GM19324 (cell line): ENCODE measurements at regions not wholly inside any gene's neighbourhood (a gene's known extent, or its start where the extent isn't known, plus 50 kb on each side); places are given as distances from the start of the nearest gene placed in this dataset.

Experiments
- ATAC-seq: cut with Tn5 transposase; IDR thresholded peaks from one replicate; pipeline ENCODE4 v1.9.1; 2021; ENCODE audit warnings: mild to moderate bottlenecking, moderate library complexity; ENCODE audit not compliant: unreplicated experiment, low FRiP score

GRCh38 chr11:19352072-19352770, 111.5 kb upstream of the E2F8 start:
- ATAC-seq: no peak

- no peak for ATAC-seq
These were observed 110.7 kb upstream of the E2F8 start for GRCh38 chr11:19351426-19351825.

GRCh38 chr11:19350160-19350559, 109.4 kb upstream of the E2F8 start:
- ATAC-seq: no peak

- no peak for ATAC-seq
These were observed 108.7 kb upstream of the E2F8 start for GRCh38 chr11:19349340-19350025.

- ATAC-seq: no peak
These were observed 107.2 kb upstream of the E2F8 start for GRCh38 chr11:19347911-19348310.

- ATAC-seq: no peak
These were observed 105.3 kb upstream of the E2F8 start for GRCh38 chr11:19345848-19346681.

GRCh38 chr11:19345519-19345847, 104.7 kb upstream of the E2F8 start:
- ATAC-seq: no peak

- no peak for ATAC-seq
These were observed 104.1 kb upstream of the E2F8 start for GRCh38 chr11:19344661-19345518.

- ATAC-seq: no peak
These were observed 101.3 kb upstream of the E2F8 start for GRCh38 chr11:19342036-19342435.

- ATAC-seq: no peak
These were observed 97.6 kb upstream of the E2F8 start for GRCh38 chr11:19338375-19338774.

- no peak for ATAC-seq
These were observed 97.0 kb upstream of the E2F8 start for GRCh38 chr11:19337779-19338178.

GRCh38 chr11:19336331-19336730, 95.6 kb upstream of the E2F8 start:
- ATAC-seq: no peak

GRCh38 chr11:19332476-19332875, 91.7 kb upstream of the E2F8 start:
- no peak for ATAC-seq

- no peak for ATAC-seq
These were observed 89.7 kb upstream of the E2F8 start for GRCh38 chr11:19330416-19330815.

GRCh38 chr11:19329970-19330369, 89.2 kb upstream of the E2F8 start:
- no peak for ATAC-seq

- no peak for ATAC-seq
These were observed 88.0 kb upstream of the E2F8 start for GRCh38 chr11:19328586-19329311.

GRCh38 chr11:19327280-19327679, 86.5 kb upstream of the E2F8 start:
- no peak for ATAC-seq

- ATAC-seq: no peak
These were observed 85.8 kb upstream of the E2F8 start for GRCh38 chr11:19326499-19326898.

GRCh38 chr11:19323502-19323901, 82.8 kb upstream of the E2F8 start:
- no peak for ATAC-seq

GRCh38 chr11:19321351-19321750, 80.6 kb upstream of the E2F8 start:
- no peak for ATAC-seq
